ENCODE measurements at regions not wholly inside any gene's neighbourhood (a gene's known extent, or its start where the extent isn't known, plus 50 kb on each side); places are given as distances from the start of the nearest gene placed in this dataset.

- WGBS (ENCODE audit: extremely low coverage, insufficient coverage, low lambda C conversion rate) = no CpG with 5 or more reads among the region's 3 CpGs
Measured at GRCh38 chr12:83641789-83642188, 955.1 kb downstream of the TMTC2 start.

GRCh38 chr12:83634726-83635267 is 948.1 kb downstream of the TMTC2 start:
- no peak overlapping the region for H3K27ac ChIP-seq (ENCODE audit: low read depth, low read length)
- no peak overlapping the region for H2BK120ac ChIP-seq (ENCODE audit: low read depth, low read length)
- no peak overlapping the region for H3K18ac ChIP-seq (ENCODE audit: low read length)
- no peak for DNase-seq
- no peak overlapping the region for H3K56ac ChIP-seq (ENCODE audit: low read length)
- H4K5ac ChIP-seq (ENCODE audit: low read length) = no peak overlapping the region
- no peaks in the 10 kb centered on the region for H3K79me2 ChIP-seq (ENCODE audit: control insufficient read depth, insufficient read depth, low read length)
- H3K36me3 ChIP-seq (ENCODE audit: control insufficient read depth, insufficient read depth, low read length) = no peaks in the 10 kb centered on the region
- no peak overlapping the region for H2BK5ac ChIP-seq (ENCODE audit: low read length)
- no peak overlapping the region for H3K4me3 ChIP-seq (ENCODE audit: low read length)
- WGBS (ENCODE audit: extremely low coverage, insufficient coverage, low lambda C conversion rate) = no CpG with 5 or more reads among the region's 4 CpGs
- no peak overlapping the region for H4K8ac ChIP-seq (ENCODE audit: low read depth, low read length)
- H3K79me1 ChIP-seq (ENCODE audit: low read length) = no peaks in the 10 kb centered on the region
- H3K27me3 ChIP-seq (ENCODE audit: insufficient read depth, low read length, poor library complexity) = no peaks in the 10 kb centered on the region
- no peak overlapping the region for H3K4me2 ChIP-seq (ENCODE audit: low read length)
- no peaks in the 10 kb centered on the region for H3K4me1 ChIP-seq (ENCODE audit: control insufficient read depth, low read depth, low read length)
- no peak overlapping the region for H2AK5ac ChIP-seq (ENCODE audit: low read length)
- H3K4ac ChIP-seq (ENCODE audit: low read depth, low read length) = no peak overlapping the region
- H3K9ac ChIP-seq (ENCODE audit: low read length) = no peak overlapping the region
- H3K23ac ChIP-seq (ENCODE audit: low read length) = no peak overlapping the region
- no peak overlapping the region for H2BK15ac ChIP-seq (replicated peaks; ENCODE audit: low read depth)

More at GRCh38 chr12:83641789-83642188, 955.1 kb downstream of the TMTC2 start:
- no peak overlapping the region for H3K18ac ChIP-seq (ENCODE audit: low read length)
- H3K4ac ChIP-seq (ENCODE audit: low read depth, low read length) = no peak overlapping the region
- no peak for DNase-seq
- H2BK15ac ChIP-seq (replicated peaks; ENCODE audit: low read depth) = no peak overlapping the region
- no peak overlapping the region for H2BK120ac ChIP-seq (ENCODE audit: low read depth, low read length)
- no peaks in the 10 kb centered on the region for H3K79me1 ChIP-seq (ENCODE audit: low read length)
- no peak overlapping the region for H3K4me2 ChIP-seq (ENCODE audit: low read length)
- no peaks in the 10 kb centered on the region for H3K27me3 ChIP-seq (ENCODE audit: insufficient read depth, low read length, poor library complexity)
- H3K23ac ChIP-seq (ENCODE audit: low read length) = no peak overlapping the region
- no peak overlapping the region for H2BK5ac ChIP-seq (ENCODE audit: low read length)
- H2AK5ac ChIP-seq (ENCODE audit: low read length) = no peak overlapping the region
- H3K36me3 ChIP-seq (ENCODE audit: control insufficient read depth, insufficient read depth, low read length) = no peaks in the 10 kb centered on the region
- no peaks in the 10 kb centered on the region for H3K4me1 ChIP-seq (ENCODE audit: control insufficient read depth, low read depth, low read length)
- no peak overlapping the region for H4K5ac ChIP-seq (ENCODE audit: low read length)
- H4K8ac ChIP-seq (ENCODE audit: low read depth, low read length) = no peak overlapping the region
- H3K9ac ChIP-seq (ENCODE audit: low read length) = no peak overlapping the region
- H3K27ac ChIP-seq (ENCODE audit: low read depth, low read length) = no peak overlapping the region
- H3K56ac ChIP-seq (ENCODE audit: low read length) = no peak overlapping the region
- H3K4me3 ChIP-seq (ENCODE audit: low read length) = no peak overlapping the region
- no peaks in the 10 kb centered on the region for H3K79me2 ChIP-seq (ENCODE audit: control insufficient read depth, insufficient read depth, low read length)

GRCh38 chr12:83630526-83630925 is 943.8 kb downstream of the TMTC2 start:
- H3K79me1 ChIP-seq (ENCODE audit: low read length) = no peaks in the 10 kb centered on the region
- DNase-seq = no peak
- no peak overlapping the region for H2BK120ac ChIP-seq (ENCODE audit: low read depth, low read length)
- no CpG with 5 or more reads among the region's 1 CpG for WGBS (ENCODE audit: extremely low coverage, insufficient coverage, low lambda C conversion rate)
- no peak overlapping the region for H3K23ac ChIP-seq (ENCODE audit: low read length)
- no peak overlapping the region for H3K4ac ChIP-seq (ENCODE audit: low read depth, low read length)
- H3K56ac ChIP-seq (ENCODE audit: low read length) = no peak overlapping the region
- H3K36me3 ChIP-seq (ENCODE audit: control insufficient read depth, insufficient read depth, low read length) = no peaks in the 10 kb centered on the region
- H3K27me3 ChIP-seq (ENCODE audit: insufficient read depth, low read length, poor library complexity) = no peaks in the 10 kb centered on the region
- H2BK5ac ChIP-seq (ENCODE audit: low read length) = no peak overlapping the region
- H4K5ac ChIP-seq (ENCODE audit: low read length) = no peak overlapping the region
- no peak overlapping the region for H4K8ac ChIP-seq (ENCODE audit: low read depth, low read length)
- H2AK5ac ChIP-seq (ENCODE audit: low read length) = no peak overlapping the region
- H3K4me2 ChIP-seq (ENCODE audit: low read length) = no peak overlapping the region
- no peak overlapping the region for H3K9ac ChIP-seq (ENCODE audit: low read length)
- no peaks in the 10 kb centered on the region for H3K79me2 ChIP-seq (ENCODE audit: control insufficient read depth, insufficient read depth, low read length)
- H3K27ac ChIP-seq (ENCODE audit: low read depth, low read length) = no peak overlapping the region
- no peak overlapping the region for H2BK15ac ChIP-seq (replicated peaks; ENCODE audit: low read depth)
- no peaks in the 10 kb centered on the region for H3K4me1 ChIP-seq (ENCODE audit: control insufficient read depth, low read depth, low read length)
- no peak overlapping the region for H3K4me3 ChIP-seq (ENCODE audit: low read length)
- H3K18ac ChIP-seq (ENCODE audit: low read length) = no peak overlapping the region

- Histone ChIP-seq H2BK120ac (ENCODE audit: low read depth, low read length) (no peak overlapping the region), H3K4ac (ENCODE audit: low read depth, low read length) (no peak overlapping the region), H3K79me2 (ENCODE audit: control insufficient read depth, insufficient read depth, low read length) (no peaks in the 10 kb centered on the region), H3K4me2 (ENCODE audit: low read length) (no peak overlapping the region), H3K4me1 (ENCODE audit: control insufficient read depth, low read depth, low read length) (no peaks in the 10 kb centered on the region), H3K18ac (ENCODE audit: low read length) (no peak overlapping the region), H3K4me3 (ENCODE audit: low read length) (no peak overlapping the region), H2BK5ac (ENCODE audit: low read length) (no peak overlapping the region), H3K79me1 (ENCODE audit: low read length) (no peaks in the 10 kb centered on the region), H2BK15ac (replicated peaks; ENCODE audit: low read depth) (no peak overlapping the region), H2AK5ac (ENCODE audit: low read length) (no peak overlapping the region), H4K5ac (ENCODE audit: low read length) (no peak overlapping the region), H3K9ac (ENCODE audit: low read length) (no peak overlapping the region), H3K36me3 (ENCODE audit: control insufficient read depth, insufficient read depth, low read length) (no peaks in the 10 kb centered on the region), H4K8ac (ENCODE audit: low read depth, low read length) (no peak overlapping the region), H3K27ac (ENCODE audit: low read depth, low read length) (no peak overlapping the region), H3K56ac (ENCODE audit: low read length) (no peak overlapping the region), H3K23ac (ENCODE audit: low read length) (no peak overlapping the region), H3K27me3 (ENCODE audit: insufficient read depth, low read length, poor library complexity) (no peaks in the 10 kb centered on the region)
- DNase-seq = no peak
- WGBS (ENCODE audit: extremely low coverage, insufficient coverage, low lambda C conversion rate) = no CpG with 5 or more reads among the region's 3 CpGs
Measured at GRCh38 chr12:83629931-83630330, 943.2 kb downstream of the TMTC2 start.

- Histone ChIP-seq H2BK120ac (ENCODE audit: low read depth, low read length) (no peak overlapping the region), H4K5ac (ENCODE audit: low read length) (no peak overlapping the region), H3K79me2 (ENCODE audit: control insufficient read depth, insufficient read depth, low read length) (no peaks in the 10 kb centered on the region), H3K18ac (ENCODE audit: low read length) (no peak overlapping the region), H2BK5ac (ENCODE audit: low read length) (no peak overlapping the region), H3K27ac (ENCODE audit: low read depth, low read length) (no peak overlapping the region), H3K4me3 (ENCODE audit: low read length) (no peak overlapping the region), H3K9ac (ENCODE audit: low read length) (no peak overlapping the region), H4K8ac (ENCODE audit: low read depth, low read length) (no peak overlapping the region), H3K4me2 (ENCODE audit: low read length) (no peak overlapping the region), H3K56ac (ENCODE audit: low read length) (no peak overlapping the region), H2BK15ac (replicated peaks; ENCODE audit: low read depth) (no peak overlapping the region), H3K4me1 (ENCODE audit: control insufficient read depth, low read depth, low read length) (no peaks in the 10 kb centered on the region), H3K23ac (ENCODE audit: low read length) (no peak overlapping the region), H3K36me3 (ENCODE audit: control insufficient read depth, insufficient read depth, low read length) (no peaks in the 10 kb centered on the region), H2AK5ac (ENCODE audit: low read length) (no peak overlapping the region), H3K27me3 (ENCODE audit: insufficient read depth, low read length, poor library complexity) (no peaks in the 10 kb centered on the region), H3K4ac (ENCODE audit: low read depth, low read length) (no peak overlapping the region), H3K79me1 (ENCODE audit: low read length) (no peaks in the 10 kb centered on the region)
- no peak for DNase-seq
- no CpG with 5 or more reads among the region's 1 CpG for WGBS (ENCODE audit: extremely low coverage, insufficient coverage, low lambda C conversion rate)
Measured at GRCh38 chr12:83622205-83622604, 935.5 kb downstream of the TMTC2 start.

GRCh38 chr12:83619973-83620372 is 933.3 kb downstream of the TMTC2 start:
- H3K79me2 ChIP-seq (ENCODE audit: control insufficient read depth, insufficient read depth, low read length) = no peaks in the 10 kb centered on the region
- H3K4me3 ChIP-seq (ENCODE audit: low read length) = no peak overlapping the region
- H3K79me1 ChIP-seq (ENCODE audit: low read length) = no peaks in the 10 kb centered on the region
- H3K4me1 ChIP-seq (ENCODE audit: control insufficient read depth, low read depth, low read length) = no peaks in the 10 kb centered on the region
- DNase-seq = no peak
- no peak overlapping the region for H3K23ac ChIP-seq (ENCODE audit: low read length)
- H3K4me2 ChIP-seq (ENCODE audit: low read length) = no peak overlapping the region
- no peak overlapping the region for H3K9ac ChIP-seq (ENCODE audit: low read length)
- H3K4ac ChIP-seq (ENCODE audit: low read depth, low read length) = no peak overlapping the region
- no peak overlapping the region for H2BK15ac ChIP-seq (replicated peaks; ENCODE audit: low read depth)
- no peak overlapping the region for H2BK5ac ChIP-seq (ENCODE audit: low read length)
- H4K5ac ChIP-seq (ENCODE audit: low read length) = no peak overlapping the region
- H3K18ac ChIP-seq (ENCODE audit: low read length) = no peak overlapping the region
- H3K56ac ChIP-seq (ENCODE audit: low read length) = no peak overlapping the region
- H4K8ac ChIP-seq (ENCODE audit: low read depth, low read length) = no peak overlapping the region
- no peaks in the 10 kb centered on the region for H3K36me3 ChIP-seq (ENCODE audit: control insufficient read depth, insufficient read depth, low read length)
- no peak overlapping the region for H2AK5ac ChIP-seq (ENCODE audit: low read length)
- H2BK120ac ChIP-seq (ENCODE audit: low read depth, low read length) = no peak overlapping the region
- no peaks in the 10 kb centered on the region for H3K27me3 ChIP-seq (ENCODE audit: insufficient read depth, low read length, poor library complexity)
- H3K27ac ChIP-seq (ENCODE audit: low read depth, low read length) = no peak overlapping the region
